ENCODE measurements at regions not wholly inside any gene's neighbourhood (a gene's known extent, or its start where the extent isn't known, plus 50 kb on each side); places are given as distances from the start of the nearest gene placed in this dataset.
"Not testable (repeated sequence)": the region's sequence is repeated elsewhere in the genome, so short reads cannot be mapped to it uniquely, and the experiment has no call there.

DNA sequence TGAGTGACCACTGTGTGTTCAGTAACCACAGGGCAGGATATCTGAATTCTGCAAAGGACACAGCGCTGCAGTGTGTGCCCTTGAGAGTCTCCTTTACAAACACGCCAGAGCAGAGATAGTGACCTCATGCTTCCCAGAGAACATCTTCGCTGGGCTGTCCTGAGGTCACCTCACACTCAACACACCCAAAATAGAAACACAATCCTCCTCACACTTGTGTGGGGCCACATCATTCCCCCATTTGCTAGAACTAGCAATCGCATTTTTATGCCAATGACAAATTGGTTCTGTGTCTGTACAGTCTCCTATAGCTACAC is 140.1 kb upstream of the NRIP1 start:
- DNase-seq = no peak

DNA sequence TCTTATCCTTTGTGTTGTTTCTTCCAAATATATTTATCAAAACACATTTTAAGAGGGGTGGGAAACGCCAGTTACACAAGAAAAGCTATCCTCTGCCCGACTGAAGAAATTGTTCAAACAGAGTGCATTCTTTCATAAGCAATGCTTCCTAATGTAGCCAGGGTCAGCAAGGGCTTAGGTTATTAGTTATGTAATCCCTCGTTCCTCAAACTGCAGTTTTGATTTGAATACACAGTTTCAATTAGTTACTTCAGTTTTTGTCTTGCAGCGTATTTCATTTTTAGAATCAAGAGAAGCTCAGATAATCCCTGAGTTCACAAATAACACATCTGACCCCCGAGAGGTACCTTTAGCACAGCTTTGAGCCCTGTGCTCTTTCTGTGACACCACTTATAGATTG is 141.7 kb upstream of the NRIP1 start:
- no peak for DNase-seq

DNA sequence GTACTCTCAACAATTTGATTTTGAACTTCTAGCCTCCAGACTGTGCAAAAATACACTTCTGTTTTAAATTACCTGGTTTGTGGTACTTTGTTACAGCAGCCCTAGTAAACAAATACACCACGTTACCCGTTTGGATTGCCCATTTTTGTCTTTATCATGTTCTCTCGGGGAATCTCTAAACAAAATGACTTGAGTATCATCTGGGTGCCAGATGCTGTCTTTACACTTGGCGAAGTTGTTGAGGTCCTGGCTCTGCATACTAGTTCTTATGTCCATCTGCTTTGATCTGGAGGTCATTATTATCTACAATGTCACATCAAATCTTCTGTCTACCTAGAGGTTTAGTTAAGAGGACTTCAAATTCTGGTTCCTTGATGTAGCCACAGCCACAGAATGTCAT is 142.4 kb upstream of the NRIP1 start:
- DNase-seq = no peak

DNA sequence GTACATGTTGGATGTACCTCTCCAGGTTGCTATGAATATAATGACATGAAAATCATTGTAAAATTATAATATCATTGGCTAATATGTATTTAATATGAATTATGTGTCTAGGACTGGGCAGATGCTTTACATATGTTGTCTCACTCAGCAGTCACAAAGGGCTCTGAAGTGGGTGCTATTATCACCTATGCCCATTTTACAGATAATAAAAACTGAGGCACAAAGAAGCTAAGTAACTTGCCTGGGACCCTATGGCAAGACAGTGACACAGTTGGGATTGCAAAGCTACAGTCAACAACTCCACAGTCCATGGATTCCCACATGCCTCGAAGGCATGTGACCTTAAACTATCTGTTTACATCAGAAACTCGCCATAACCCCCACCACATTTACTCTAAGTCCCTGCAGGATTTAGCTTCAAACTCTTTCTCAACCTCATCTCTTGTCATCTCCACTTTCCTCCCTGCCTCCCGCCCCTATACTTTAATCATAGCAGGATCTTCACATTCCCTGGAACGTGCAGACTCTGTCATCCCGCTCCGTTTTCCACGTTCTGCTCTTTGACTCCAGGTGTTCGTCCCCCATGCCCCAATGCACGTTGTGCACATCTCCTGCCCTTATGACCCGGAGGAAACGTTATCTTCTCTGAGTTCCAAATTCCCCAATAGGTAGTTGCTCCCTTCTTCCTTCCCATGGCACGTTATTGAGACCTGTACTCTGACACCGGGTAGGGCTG is 143.0 kb upstream of the NRIP1 start:
- DNase-seq = no peak

DNA sequence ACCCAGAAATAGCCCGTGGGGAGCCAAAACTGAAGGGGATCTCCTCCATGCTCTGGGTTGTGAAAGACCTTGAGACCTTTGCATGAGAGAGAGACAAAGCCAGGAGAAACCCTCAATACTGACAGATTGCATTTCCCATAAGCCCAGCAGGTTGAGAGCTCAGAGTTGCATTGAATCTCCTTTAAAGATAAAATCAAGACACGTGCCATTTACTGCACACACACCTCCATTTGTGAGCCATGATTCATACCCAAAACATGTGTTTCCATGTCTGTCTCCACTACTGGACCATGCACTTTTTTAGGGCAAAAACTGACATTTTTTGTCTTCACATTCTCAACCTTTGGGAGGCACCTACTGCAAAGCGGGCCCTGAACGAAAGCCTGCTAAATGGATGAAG is 144.0 kb upstream of the NRIP1 start:
- DNase-seq = no peak

DNA sequence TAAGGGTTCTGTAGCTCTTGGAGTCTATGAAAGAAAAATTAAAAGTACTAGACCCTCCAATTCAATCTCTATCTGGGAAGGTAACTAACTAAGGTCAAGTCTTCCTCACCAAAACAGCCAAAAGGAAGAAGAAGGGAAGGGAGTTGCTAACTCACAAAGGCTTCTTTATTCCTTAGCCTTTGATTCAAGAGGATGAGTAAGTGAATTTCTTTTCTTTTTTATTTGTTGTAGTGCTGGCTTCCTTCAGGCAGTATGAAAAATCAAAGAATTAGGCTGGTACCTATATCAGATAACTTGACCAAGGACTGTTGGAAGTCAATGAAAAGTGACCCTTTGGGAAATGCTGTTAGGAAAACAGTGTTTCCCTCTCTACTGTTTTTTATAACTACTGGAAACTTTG is 144.4 kb upstream of the NRIP1 start:
- DNase-seq = no peak

DNA sequence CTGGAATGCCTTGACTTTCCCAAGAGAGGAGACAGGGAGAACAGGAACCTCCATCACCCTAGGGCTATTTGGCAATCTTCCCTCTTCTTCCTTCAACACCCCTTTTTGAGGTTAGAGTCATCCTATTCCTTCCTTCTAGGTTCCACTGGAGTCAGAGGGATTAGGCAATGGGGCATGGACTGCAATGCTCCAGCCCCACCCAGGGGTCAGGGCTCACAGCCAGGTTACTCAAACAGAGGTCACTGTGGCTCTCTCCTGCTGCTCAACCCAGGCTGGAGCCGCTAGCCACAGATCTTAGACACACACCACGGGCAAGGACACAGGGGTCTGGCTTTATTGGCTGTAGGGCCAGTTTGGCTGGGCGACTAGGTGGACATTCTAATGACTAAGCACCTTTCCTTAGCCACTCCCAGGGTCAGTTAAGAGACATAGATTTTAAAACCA is 145.5 kb upstream of the NRIP1 start:
- DNase-seq = no peak

DNA sequence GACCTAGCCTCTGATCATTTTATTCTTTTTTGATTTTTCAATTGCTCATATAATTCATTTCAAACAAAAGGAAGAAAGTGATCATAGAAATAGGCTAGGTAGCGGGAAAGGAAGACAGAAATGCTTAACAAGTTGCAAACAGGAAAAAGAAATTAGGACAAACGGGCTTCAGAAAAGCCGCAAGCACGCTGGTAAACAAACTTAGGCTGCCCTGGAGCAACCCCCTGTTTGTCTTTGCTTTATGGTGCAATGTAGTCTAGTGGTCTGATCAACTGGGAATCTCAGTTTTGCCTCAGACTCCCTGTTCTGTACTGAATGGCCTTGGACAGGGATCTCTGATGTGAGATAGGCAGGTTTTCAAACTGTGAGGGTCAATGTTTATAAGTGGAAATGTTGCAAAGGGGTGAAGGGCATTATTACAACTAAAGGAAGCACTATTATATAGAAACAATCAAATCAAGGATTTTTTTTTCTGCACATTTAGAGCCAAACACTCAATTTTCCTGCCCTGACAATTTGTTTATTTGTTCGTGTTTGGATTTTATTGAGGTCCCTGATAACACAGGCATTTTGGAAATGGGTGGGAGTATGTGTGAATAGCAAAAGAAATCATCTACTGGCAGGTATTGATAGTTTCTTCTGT is 146.8 kb upstream of the NRIP1 start:
- no peak for DNase-seq

DNA sequence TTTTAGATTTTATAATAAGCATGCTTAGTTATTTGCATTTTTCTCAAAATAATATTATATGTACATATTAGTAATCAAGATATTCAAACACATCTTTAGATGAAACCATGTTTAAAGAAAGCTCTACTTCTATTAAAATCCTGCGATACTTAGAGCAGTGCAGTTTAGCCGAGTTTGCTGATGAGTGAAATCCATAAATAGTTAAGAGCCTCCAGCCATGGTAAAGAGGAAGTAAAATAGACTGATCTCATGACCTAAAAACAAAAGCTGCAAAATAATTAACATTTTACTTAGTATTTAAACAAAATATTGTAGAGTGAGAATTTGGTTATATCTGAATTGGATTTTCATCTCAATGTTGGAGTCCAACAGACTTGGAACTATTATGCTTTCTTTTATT is 147.4 kb upstream of the NRIP1 start:
- no peak for DNase-seq

DNA sequence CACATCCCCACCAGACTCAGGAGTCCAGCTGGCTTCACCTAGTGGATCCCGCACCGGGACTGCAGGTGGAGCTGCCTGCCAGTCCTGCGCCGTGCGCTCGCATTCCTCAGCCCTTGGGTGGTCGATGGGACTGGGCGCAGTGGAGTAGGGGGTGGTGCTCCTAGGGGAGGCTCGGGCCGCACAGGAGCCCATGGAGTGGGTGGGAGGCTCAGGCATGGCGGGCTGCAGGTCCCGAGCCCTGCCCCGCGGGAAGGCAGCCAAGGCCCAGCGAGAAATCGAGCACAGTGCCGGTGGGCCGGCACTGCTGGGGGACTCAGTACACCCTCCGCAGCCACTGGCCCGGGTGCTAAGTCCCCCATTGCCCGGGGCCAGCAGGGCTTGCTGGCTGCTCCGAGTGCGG is 153.7 kb upstream of the NRIP1 start:
- DNase-seq = not testable (repeated sequence)

DNA sequence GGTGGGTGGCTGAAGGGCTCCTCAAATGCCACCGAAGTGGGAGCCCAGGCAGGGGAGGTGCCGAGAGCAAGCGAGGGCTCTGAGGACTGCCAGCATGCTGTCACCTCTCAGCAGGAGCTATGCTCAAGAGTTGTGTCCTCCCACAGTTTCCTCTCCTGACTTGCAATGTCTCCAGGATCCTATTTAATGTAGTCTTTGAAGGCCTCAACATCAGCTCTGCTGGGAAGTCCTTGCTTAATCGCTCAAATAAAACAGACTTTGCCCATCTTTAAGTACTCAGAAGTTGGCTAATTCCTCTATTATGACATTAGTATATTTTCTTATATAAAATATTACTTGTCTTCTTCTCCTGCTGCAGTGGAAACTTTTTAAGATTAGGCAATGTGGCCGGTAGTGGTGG is 154.2 kb upstream of the NRIP1 start:
- no peak for DNase-seq

DNA sequence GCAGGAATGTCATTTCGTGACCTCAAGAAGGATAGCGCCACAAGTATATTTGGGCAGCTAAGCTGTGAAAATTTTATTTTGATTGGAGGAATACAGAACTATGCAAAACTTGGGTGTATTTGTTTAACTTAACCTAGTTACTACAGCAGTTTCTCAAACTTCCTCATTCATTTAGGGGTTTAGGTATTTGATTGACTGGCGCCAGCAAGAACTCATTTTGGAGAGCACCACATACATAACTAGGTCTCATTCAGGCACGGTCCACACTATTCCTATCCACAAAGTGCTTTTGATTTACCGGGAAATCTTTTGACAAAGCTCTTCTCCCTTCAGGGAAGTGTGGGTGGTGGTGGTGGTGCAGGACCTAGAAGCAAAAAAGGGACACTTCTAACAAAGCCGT is 155.1 kb upstream of the NRIP1 start:
- no peak for DNase-seq

DNA sequence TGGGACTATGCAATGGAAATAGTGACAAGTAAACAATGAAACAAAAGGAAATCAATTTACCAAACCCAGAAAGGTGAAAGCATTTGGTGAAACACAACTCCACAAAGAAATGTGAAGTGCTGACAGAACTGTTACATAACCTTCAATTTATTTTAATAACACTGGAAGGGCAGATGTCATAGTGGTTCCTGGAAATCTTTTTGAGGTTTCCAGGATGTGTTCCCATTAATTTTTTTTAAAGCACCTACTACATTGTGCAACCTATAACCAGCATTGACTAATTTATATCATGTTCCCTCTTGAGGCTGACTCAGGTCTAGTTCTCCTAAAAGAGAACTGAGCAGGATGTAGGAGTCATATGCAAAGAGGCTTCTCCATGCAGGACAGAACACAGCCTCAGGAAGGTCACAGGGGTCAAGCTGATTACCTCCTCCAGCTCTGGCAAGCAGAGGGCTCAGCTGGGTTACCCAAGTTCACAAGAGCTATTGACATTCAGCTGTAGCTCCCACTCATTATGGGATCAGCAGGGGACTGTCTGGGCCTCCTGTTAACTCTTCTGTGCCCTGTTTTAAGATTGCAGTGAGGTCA is 157.1 kb upstream of the NRIP1 start:
- peak; percentile 54 for DNase-seq

DNA sequence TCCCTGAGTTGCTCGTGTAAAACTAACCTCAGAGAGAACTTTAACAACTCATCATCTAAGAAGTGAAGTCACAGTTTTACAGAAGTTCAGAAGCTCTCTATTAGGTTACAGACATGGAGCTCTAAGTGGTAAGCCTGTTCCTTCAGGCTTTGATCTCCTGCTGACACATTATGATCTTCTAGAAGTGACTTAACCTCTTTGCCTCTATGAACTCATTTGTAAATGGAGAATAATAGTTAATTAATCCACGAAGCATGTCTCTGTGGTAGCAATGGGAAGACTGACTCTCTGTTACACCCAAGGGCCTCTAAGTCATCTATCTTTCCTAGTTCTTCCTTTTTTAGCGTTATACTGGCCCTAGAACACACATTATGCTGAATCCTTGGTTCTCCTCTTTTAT is 157.9 kb upstream of the NRIP1 start:
- DNase-seq = no peak

DNA sequence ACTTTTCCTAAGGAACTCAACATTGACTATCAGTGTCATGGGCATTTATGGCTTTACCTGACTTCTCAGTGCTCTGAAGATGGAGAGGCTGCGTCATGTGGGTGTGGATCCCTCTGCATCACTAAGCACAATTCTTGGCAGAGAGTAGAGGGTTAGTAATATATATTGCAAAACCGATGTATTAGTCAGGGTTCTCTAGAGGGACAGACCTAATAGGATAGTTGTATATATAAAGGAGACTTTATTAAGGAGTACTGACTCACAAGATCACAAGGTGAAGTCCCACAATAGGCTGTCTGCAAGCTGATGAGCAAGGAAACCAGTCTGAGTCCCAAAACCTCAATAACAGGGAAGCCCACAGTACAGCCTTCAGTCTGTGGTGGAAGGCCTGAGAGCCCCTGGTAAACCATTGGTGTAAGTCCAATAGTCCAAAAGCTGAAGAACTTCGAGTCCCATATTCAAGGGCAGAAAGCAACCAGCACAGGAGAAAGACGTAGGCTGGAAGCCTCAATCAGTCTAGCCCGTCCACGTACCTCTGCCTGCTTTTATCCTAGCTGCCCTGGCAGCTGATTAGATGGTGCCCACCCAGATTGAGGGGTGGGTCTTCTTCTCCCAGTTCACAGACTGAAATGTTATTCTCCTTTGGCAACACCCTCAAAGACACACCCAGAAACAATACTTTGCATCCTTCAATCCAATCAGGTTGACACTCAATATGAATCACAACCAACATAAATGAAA is 159.7 kb upstream of the NRIP1 start:
- no peak for DNase-seq

DNA sequence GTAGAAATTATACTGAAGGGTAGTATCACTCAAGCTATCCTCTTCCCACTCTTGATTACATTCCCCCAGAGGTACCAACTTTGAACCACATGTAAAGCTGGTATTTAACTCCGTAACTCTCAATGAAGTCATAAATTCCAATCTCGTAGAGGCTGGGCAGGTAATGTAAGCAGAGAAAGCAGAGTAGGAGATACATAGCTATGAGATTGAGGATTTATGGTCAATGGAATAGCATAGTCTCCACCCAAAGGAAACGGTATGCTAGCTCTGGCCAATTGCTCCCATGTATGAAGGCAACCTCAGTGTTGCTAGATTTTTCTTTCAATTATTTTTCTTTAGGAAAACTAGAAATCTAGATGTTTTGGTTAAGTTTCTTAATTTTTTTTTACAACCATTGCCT is 163.1 kb upstream of the NRIP1 start:
- DNase-seq = no peak

DNA sequence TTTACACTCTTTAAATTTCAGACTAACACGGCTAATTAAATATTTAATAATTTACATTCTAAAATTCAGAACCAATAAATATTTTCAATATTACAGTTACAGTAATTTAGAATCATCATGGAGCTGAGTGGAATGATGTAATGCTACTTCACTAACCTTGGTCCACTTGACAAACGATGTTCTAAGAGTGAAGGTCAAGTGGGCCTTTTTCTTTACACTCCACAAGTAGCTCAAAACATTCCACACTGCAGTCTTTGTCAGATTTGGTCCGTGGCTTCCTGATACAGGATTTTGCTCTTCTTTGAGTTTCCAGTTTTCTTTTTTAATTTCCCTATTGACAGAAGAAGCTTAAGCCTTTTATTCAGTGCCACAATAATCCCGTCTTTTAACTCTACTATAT is 164.6 kb upstream of the NRIP1 start:
- DNase-seq = no peak

DNA sequence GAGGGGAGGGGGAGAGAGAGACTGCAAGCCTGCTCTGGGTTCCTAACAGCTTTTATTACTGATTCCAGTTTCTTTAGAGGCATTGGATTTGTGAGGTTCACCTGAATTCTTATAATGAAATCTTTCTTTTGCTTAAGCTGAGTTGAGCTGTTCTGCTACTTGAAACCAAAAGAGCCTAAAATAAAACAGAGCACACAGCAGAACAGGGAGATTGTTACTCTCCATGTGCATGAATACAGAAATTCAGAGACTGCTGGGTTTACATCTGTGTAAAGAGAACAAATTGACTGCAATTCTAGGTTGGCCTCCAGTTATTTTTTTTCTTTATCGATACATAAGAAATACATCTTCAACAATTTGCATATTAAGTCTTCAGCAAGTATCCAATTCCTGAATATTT is 168.8 kb upstream of the NRIP1 start:
- DNase-seq = no peak

DNA sequence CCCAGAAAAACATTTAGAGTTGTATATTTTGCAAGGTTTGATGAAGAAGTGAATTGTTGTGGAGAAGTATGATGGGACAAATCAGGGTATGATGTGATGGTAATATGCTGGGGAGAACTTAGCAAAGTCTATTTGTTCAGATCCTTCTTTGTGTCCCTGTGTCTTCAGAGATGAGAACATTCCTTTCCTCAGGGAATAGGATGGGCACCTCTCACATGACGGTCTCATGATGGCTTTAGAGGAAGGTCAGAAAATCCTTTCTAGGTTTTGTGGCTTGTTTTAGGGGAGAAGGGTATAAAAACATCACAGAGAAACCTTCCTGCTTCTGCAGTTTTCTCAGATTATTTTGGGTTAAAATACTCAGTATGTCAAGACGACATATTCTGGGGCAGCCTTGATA is 171.3 kb upstream of the NRIP1 start:
- no peak for DNase-seq

DNA sequence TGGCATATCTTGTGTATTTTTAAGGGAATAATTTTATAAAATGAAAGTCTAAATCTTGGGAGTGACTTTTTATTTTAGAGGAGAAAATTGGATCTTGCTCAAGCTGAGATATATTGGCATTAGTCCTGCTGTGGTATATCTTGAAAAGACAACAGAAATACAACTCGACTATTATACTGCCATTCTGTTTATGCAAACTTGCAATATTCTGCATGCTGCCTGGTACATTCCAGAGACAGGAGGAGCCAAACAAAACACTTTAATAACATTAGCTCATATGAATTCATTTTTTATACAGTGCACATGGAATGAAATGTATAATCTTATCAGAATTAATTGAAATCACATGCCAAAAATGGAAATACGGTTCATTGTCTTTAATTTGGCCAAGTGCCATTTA is 176.0 kb upstream of the NRIP1 start:
- DNase-seq = no peak

DNA sequence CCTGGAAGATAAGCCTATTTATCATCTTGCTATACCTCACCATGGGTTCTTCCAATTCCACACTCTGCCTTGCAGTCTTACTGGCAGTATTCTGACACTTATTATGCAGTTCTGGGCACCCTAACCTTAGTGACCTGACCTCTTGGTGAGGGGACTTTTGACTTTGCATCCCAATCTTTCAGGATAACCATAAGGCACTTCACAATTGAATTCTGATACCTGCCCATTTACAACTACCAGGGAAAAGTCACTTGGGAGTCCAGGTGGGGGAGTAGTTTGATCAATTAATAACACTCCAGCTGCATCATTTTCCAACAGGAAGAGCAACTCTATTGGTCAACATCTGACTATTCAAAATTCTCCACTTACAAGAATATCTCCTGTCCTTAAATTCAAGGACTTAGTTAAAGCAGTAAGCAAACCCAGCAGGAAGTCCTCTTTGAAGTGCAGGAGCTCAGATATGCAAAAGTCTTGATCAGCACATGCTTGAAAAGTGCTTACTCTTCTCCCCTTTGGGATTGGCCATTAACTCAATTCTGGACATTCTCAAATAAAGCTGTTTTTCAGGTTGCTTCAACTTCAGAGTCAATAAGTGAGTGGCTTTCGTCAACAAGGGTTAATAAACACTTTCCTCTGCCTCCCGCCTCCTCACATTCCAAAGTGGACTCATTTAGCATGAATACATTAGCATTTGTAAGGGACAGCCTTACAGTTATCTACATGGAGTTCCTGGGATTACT is 177.4 kb upstream of the NRIP1 start:
- DNase-seq = no peak

DNA sequence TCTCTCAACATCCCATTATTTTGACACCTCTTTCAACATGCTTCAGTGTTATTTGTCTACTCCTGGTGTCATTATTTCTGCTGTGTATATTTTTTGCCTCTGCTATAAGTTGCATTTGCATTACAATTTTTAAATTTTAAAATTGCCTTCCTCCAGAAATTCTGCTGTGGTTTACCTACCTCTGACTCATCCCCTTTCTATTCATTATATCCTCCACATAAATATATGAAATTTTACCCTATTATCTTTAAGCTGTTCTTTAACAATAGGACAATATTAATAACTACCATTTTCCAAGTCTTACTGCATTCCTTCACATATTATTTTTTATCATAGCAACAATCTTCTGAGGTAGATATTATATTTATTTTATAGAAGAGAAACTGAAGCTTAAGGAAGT is 178.1 kb upstream of the NRIP1 start:
- DNase-seq = no peak

DNA sequence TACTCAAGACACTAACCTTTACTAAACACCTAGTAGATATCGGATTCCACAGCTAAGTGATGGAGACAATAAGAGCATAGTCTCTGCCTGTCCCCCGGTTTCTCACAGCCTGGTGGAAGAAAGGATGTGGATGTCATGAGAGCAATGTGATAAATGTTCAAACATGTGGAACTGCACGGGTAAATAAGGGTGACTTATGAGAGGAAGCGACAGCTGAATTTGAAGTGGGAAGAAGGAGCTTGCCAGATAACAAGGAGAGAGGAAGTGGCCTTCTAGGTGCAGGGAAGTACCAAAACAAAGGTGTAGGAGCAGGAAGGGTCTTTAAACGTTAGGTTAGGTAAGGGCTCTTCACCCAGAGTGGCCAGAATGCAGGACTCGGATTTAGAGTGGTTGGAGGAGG is 178.6 kb upstream of the NRIP1 start:
- DNase-seq = no peak
